ENCODE measurements at regions not wholly inside any gene's neighbourhood (a gene's known extent, or its start where the extent isn't known, plus 50 kb on each side); places are given as distances from the start of the nearest gene placed in this dataset.

- H3K18ac ChIP-seq (ENCODE audit: extremely low read depth, low read length): no peak overlapping the region
- no peak overlapping the region for H4K8ac ChIP-seq (ENCODE audit: extremely low read depth, insufficient read depth, low read length)
- H2BK15ac ChIP-seq (ENCODE audit: low read length): no peak overlapping the region
- no peaks in the 10 kb centered on the region for H3K36me3 ChIP-seq (ENCODE audit: control insufficient read depth in 2 of 4, insufficient read depth in 4 of 4, low read length in 3 of 4)
- no peaks in the 10 kb centered on the region for H3K23me2 ChIP-seq (ENCODE audit: low read depth, low read length)
- H2AFZ ChIP-seq (ENCODE audit: low read length): no peak overlapping the region
- ChIA-PET POLR2A (ENCODE audit: partially characterized antibody) (no interaction called here), CTCF (ENCODE audit: partially characterized antibody) (no interaction called here)
- H3K27me3 ChIP-seq (replicated peaks in 1 of 4; ENCODE audit: control insufficient read depth in 3 of 4, extremely low read depth in 1 of 4, insufficient read depth in 3 of 4, low read length in 3 of 4): no peaks in the 10 kb centered on the region
- no peak overlapping the region for H2BK20ac ChIP-seq (ENCODE audit: low read length)
- H4K5ac ChIP-seq (ENCODE audit: insufficient read length, low read depth, low read length): no peak overlapping the region
- no peak overlapping the region for H3K14ac ChIP-seq (ENCODE audit: insufficient read length)
- H2BK5ac ChIP-seq (ENCODE audit: low read depth, low read length): no peak overlapping the region
- H2BK12ac ChIP-seq (ENCODE audit: low read depth, low read length): no peak overlapping the region
- H2AK5ac ChIP-seq (ENCODE audit: low read depth, low read length): no peak overlapping the region
- no peaks in the 10 kb centered on the region for H3K79me1 ChIP-seq (ENCODE audit: low read depth, low read length)
- H3K27ac ChIP-seq (ENCODE audit: low read depth, low read length): no peak overlapping the region
- H3K56ac ChIP-seq (replicated peaks; ENCODE audit: insufficient read length, low read depth, low read length): no peak overlapping the region
- peaks cover 0 to 1% (median under 1%) of the 10 kb centered on the region in 4 experiments; a peak in 2 of 7 replicates for H3K4me1 ChIP-seq (replicated peaks in 1 of 4; ENCODE audit: control insufficient read depth in 3 of 4, insufficient read depth in 4 of 4, low read length in 3 of 4)
- H2BK120ac ChIP-seq (replicated peaks; ENCODE audit: low read depth, low read length): no peak overlapping the region
- H3K9me3 ChIP-seq (ENCODE audit: insufficient read depth in 2 of 2, low read depth in 1 of 2, low read length in 1 of 2): peaks cover 0 to 5% of the 10 kb centered on the region in 2 experiments; a peak in 1 of 4 replicates
- H3K4me3 ChIP-seq (ENCODE audit: extremely low read depth in 1 of 4, insufficient read depth in 2 of 4, low read depth in 3 of 4, low read length in 4 of 4): no peak overlapping the region
- H3K9ac ChIP-seq (replicated peaks in 1 of 4; ENCODE audit: extremely low read depth in 1 of 4, low read depth in 3 of 4, low read length in 3 of 4): no peak overlapping the region
- no peak overlapping the region for H4K91ac ChIP-seq (replicated peaks; ENCODE audit: insufficient read length, low read length)
- no peak overlapping the region for H3K4ac ChIP-seq (replicated peaks; ENCODE audit: insufficient read length, low read depth, low read length)
- no peak for DNase-seq (ENCODE audit: low read depth in 1 of 2, low spot score in 2 of 2)
- H3K23ac ChIP-seq (ENCODE audit: insufficient read length): no peak overlapping the region
- no peak for TF ChIP-seq EGR1 (IDR thresholded peaks at IDR 0.05; ENCODE audit: borderline replicate concordance, low read depth, low read length)
- no peak for TF ChIP-seq MAX (IDR thresholded peaks at IDR 0.05)
- TF ChIP-seq KDM5A (IDR thresholded peaks at IDR 0.05; ENCODE audit: low read length): no peak
- TF ChIP-seq, protein P1, sequence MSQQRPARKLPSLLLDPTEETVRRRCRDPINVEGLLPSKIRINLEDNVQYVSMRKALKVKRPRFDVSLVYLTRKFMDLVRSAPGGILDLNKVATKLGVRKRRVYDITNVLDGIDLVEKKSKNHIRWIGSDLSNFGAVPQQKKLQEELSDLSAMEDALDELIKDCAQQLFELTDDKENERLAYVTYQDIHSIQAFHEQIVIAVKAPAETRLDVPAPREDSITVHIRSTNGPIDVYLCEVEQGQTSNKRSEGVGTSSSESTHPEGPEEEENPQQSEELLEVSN (IDR thresholded peaks at IDR 0.05): no peak
- TF ChIP-seq SIRT6 (IDR thresholded peaks at IDR 0.05; ENCODE audit: low read length): no peak
- TF ChIP-seq MAFK (IDR thresholded peaks at IDR 0.05; ENCODE audit: low read depth, low read length): no peak
- 94% methylated on average over 2 of the region's 2 CpGs; no CpG with 5 or more reads in 1 of the 2 experiments for WGBS, 2 experiments (ENCODE audit: extremely low coverage in 1 of 2, insufficient coverage in 1 of 2, insufficient read length in 1 of 2, insufficient replicate concordance in 2 of 2, low coverage in 1 of 2, low lambda C conversion rate in 2 of 2, missing lambda C conversion rate in 1 of 2)
- no peaks in the 10 kb centered on the region for H4K20me1 ChIP-seq (replicated peaks in 1 of 2; ENCODE audit: control insufficient read depth in 1 of 2, insufficient read depth in 2 of 2, low read length in 2 of 2)
- H3K79me2 ChIP-seq (ENCODE audit: control insufficient read depth in 1 of 2, insufficient read depth in 2 of 2, low read length in 2 of 2): no peaks in the 10 kb centered on the region
- no peak for FAIRE-seq
- no peak overlapping the region for H3K4me2 ChIP-seq (ENCODE audit: insufficient read depth in 1 of 2, low read depth in 2 of 2, low read length in 2 of 2)
Observed at GRCh38 chr10:33901166-33901565, 566.7 kb upstream of the NRP1 start.

Data from H1 (cell line).